ENCODE measurements at regions not wholly inside any gene's neighbourhood (a gene's known extent, or its start where the extent isn't known, plus 50 kb on each side); places are given as distances from the start of the nearest gene placed in this dataset.

DNA sequence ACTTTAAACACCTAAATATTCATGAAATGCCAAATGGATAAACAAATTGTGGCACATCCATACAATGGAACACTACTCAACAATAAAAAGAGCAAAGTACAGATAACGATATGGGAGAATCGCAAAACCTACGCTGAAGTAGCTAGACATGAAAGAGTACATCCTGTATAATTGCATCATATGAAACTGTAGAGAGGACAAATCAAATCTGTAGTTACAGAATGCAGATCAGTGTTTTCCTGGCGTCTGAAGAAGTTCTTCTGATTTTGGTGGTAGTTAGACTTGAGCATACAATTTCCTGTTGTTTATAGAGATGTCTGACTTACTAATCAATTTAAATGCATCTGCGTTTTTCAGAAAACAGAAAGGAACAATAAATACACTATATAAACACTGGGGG is 394.4 kb downstream of the SOCS6 start:
- Histone ChIP-seq H3K27me3 (replicated peaks; ENCODE audit: insufficient read depth, low read depth, low read length, poor library complexity) (no peaks in the 10 kb centered on the region), H3K27ac (ENCODE audit: low read depth, low read length, poor library complexity, severe bottlenecking) (no peak overlapping the region), H3K4me3 (ENCODE audit: low read depth, low read length, poor library complexity, severe bottlenecking) (no peak overlapping the region), H3K9me3 (ENCODE audit: low read depth, low read length, poor library complexity, severe bottlenecking) (peaks cover 8% of the 10 kb centered on the region), H3K4me1 (ENCODE audit: insufficient read depth, low read length, poor library complexity, severe bottlenecking) (peaks cover 4% of the 10 kb centered on the region), H3K36me3 (ENCODE audit: insufficient read depth, low read length, poor library complexity, severe bottlenecking) (no peaks in the 10 kb centered on the region)
- no TSS peak for BruUV-seq (replicated peaks)
- intact Hi-C loops (cut with micrococcal nuclease; ENCODE audit: unreplicated experiment) = no loop called here
- TF ChIP-seq, protein P1, sequence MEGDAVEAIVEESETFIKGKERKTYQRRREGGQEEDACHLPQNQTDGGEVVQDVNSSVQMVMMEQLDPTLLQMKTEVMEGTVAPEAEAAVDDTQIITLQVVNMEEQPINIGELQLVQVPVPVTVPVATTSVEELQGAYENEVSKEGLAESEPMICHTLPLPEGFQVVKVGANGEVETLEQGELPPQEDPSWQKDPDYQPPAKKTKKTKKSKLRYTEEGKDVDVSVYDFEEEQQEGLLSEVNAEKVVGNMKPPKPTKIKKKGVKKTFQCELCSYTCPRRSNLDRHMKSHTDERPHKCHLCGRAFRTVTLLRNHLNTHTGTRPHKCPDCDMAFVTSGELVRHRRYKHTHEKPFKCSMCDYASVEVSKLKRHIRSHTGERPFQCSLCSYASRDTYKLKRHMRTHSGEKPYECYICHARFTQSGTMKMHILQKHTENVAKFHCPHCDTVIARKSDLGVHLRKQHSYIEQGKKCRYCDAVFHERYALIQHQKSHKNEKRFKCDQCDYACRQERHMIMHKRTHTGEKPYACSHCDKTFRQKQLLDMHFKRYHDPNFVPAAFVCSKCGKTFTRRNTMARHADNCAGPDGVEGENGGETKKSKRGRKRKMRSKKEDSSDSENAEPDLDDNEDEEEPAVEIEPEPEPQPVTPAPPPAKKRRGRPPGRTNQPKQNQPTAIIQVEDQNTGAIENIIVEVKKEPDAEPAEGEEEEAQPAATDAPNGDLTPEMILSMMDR (conservative IDR thresholded peaks at IDR 0.05; ENCODE audit: low read depth, low read length) = no peak
- TF ChIP-seq EZH2 (IDR thresholded peaks at IDR 0.05; ENCODE audit: borderline replicate concordance, low read depth, low read length, poor library complexity, severe bottlenecking) = no peak
- no peak for DNase-seq (ENCODE audit: low spot score)
- CTCF ChIA-PET = no interaction called here
- POLR2A ChIA-PET (ENCODE audit: low non-redundant PET) = no interaction called here

DNA sequence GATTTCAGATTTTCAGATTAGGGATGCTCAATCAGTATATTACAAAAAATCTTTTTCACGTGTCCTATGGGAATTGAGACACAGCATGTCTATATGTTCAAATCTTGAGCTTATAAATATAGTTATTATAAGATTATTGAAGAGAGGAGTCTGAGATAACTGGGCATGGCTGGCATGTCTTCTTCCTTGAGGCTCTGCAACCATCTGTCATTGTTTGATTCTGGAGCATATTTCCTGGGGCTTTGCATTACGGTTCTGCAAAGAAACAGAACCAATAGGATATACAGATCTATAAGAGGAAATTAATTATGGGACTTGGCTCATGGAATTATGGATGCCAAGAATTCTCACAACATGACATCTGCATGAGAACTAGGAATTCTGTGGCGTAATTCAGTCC is 386.1 kb downstream of the SOCS6 start:
- H3K9me3 ChIP-seq (ENCODE audit: low read depth, low read length, poor library complexity, severe bottlenecking) = no peaks in the 10 kb centered on the region
- TF ChIP-seq, protein P1 (conservative IDR thresholded peaks at IDR 0.05; ENCODE audit: low read depth, low read length) = no peak
- no peak for TF ChIP-seq EZH2 (IDR thresholded peaks at IDR 0.05; ENCODE audit: borderline replicate concordance, low read depth, low read length, poor library complexity, severe bottlenecking)
- ChIA-PET POLR2A (ENCODE audit: low non-redundant PET) (no interaction called here), CTCF (no interaction called here)
- no peak for DNase-seq (ENCODE audit: low spot score)
- H3K36me3 ChIP-seq (ENCODE audit: insufficient read depth, low read length, poor library complexity, severe bottlenecking) = no peaks in the 10 kb centered on the region
- H3K27me3 ChIP-seq (replicated peaks; ENCODE audit: insufficient read depth, low read depth, low read length, poor library complexity) = no peaks in the 10 kb centered on the region
- H3K4me3 ChIP-seq (ENCODE audit: low read depth, low read length, poor library complexity, severe bottlenecking) = no peak overlapping the region
- intact Hi-C loops (cut with micrococcal nuclease; ENCODE audit: unreplicated experiment) = no loop called here
- BruUV-seq (replicated peaks) = no TSS peak
- H3K27ac ChIP-seq (ENCODE audit: low read depth, low read length, poor library complexity, severe bottlenecking) = no peak overlapping the region
- H3K4me1 ChIP-seq (ENCODE audit: insufficient read depth, low read length, poor library complexity, severe bottlenecking) = no peaks in the 10 kb centered on the region

GRCh38 chr18:70673831-70674230 is 385.0 kb downstream of the SOCS6 start:
- no peak overlapping the region for H3K4me3 ChIP-seq (ENCODE audit: low read depth, low read length, poor library complexity, severe bottlenecking)
- DNase-seq (ENCODE audit: low spot score) = no peak
- no peaks in the 10 kb centered on the region for H3K36me3 ChIP-seq (ENCODE audit: insufficient read depth, low read length, poor library complexity, severe bottlenecking)
- no peaks in the 10 kb centered on the region for H3K9me3 ChIP-seq (ENCODE audit: low read depth, low read length, poor library complexity, severe bottlenecking)
- no peak for TF ChIP-seq EZH2 (IDR thresholded peaks at IDR 0.05; ENCODE audit: borderline replicate concordance, low read depth, low read length, poor library complexity, severe bottlenecking)
- TF ChIP-seq, protein P1 (conservative IDR thresholded peaks at IDR 0.05; ENCODE audit: low read depth, low read length) = no peak
- H3K27ac ChIP-seq (ENCODE audit: low read depth, low read length, poor library complexity, severe bottlenecking) = no peak overlapping the region
- ChIA-PET POLR2A (ENCODE audit: low non-redundant PET) (no interaction called here), CTCF (no interaction called here)
- BruUV-seq (replicated peaks) = no TSS peak
- no peaks in the 10 kb centered on the region for H3K4me1 ChIP-seq (ENCODE audit: insufficient read depth, low read length, poor library complexity, severe bottlenecking)
- intact Hi-C loops (cut with micrococcal nuclease; ENCODE audit: unreplicated experiment) = no loop called here
- H3K27me3 ChIP-seq (replicated peaks; ENCODE audit: insufficient read depth, low read depth, low read length, poor library complexity) = no peaks in the 10 kb centered on the region

Data from A673 (cell line).